Panc1 (cell line): ENCODE measurements at regions not wholly inside any gene's neighbourhood (a gene's known extent, or its start where the extent isn't known, plus 50 kb on each side); places are given as distances from the start of the nearest gene placed in this dataset.

Source experiments
- POLR2AphosphoS5 ChIP-seq: IDR thresholded peaks from 2 replicates; pipeline ENCODE4 v1.6.1; 2012; ENCODE audit warnings: mild to moderate bottlenecking, low read depth, low read length, moderate library complexity
- SIN3A ChIP-seq: IDR thresholded peaks from 2 replicates; pipeline ENCODE4 v1.6.1; 2012; ENCODE audit warnings: low read depth, mild to moderate bottlenecking, low read length, moderate library complexity, borderline replicate concordance; ENCODE audit not compliant: insufficient read depth
- TCF7L2 ChIP-seq: IDR thresholded peaks from 2 replicates; pipeline ENCODE4 v1.6.1; 2011; ENCODE audit warnings: mild to moderate bottlenecking, low read depth, low read length, inconsistent platforms
- TF ChIP-seq, protein P1 (sequence below): fragments of 450-650 bp; IDR thresholded peaks from 2 replicates; pipeline ENCODE4 v1.5.1; 2017; ENCODE audit warnings: mild to moderate bottlenecking

DNA sequence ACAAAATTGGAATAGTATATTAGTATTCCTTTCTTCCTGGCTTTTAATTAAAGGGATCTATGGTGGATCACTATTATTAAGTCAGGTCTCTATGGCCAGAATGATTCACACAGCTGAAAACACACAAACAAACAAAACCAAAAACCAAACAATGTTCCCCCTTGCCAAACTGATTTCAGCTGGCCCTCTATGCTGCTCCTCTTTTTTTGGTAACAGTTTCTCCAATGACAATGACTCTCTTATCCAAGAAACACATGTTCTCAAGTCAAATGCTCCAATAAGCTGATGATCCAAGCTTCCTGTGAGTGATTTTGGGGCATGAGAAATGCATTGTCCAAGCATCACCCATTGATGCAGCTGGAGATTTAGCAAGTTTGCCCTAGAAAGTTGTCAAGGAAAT is 193.4 kb upstream of the TUT7 start:
- TF ChIP-seq, protein P1, sequence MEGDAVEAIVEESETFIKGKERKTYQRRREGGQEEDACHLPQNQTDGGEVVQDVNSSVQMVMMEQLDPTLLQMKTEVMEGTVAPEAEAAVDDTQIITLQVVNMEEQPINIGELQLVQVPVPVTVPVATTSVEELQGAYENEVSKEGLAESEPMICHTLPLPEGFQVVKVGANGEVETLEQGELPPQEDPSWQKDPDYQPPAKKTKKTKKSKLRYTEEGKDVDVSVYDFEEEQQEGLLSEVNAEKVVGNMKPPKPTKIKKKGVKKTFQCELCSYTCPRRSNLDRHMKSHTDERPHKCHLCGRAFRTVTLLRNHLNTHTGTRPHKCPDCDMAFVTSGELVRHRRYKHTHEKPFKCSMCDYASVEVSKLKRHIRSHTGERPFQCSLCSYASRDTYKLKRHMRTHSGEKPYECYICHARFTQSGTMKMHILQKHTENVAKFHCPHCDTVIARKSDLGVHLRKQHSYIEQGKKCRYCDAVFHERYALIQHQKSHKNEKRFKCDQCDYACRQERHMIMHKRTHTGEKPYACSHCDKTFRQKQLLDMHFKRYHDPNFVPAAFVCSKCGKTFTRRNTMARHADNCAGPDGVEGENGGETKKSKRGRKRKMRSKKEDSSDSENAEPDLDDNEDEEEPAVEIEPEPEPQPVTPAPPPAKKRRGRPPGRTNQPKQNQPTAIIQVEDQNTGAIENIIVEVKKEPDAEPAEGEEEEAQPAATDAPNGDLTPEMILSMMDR = no peak
- no peak for TF ChIP-seq POLR2AphosphoS5
- no peak for TF ChIP-seq SIN3A
- no peak for TF ChIP-seq TCF7L2
